ENCODE measurements at regions not wholly inside any gene's neighbourhood (a gene's known extent, or its start where the extent isn't known, plus 50 kb on each side); places are given as distances from the start of the nearest gene placed in this dataset.
"Not testable (repeated sequence)": the region's sequence is repeated elsewhere in the genome, so short reads cannot be mapped to it uniquely, and the experiment has no call there.

GRCh38 chr20:48024539-48024938 is 239.3 kb upstream of the SULF2 start:
- Histone ChIP-seq H3K27me3 (ENCODE audit: control insufficient read depth in 1 of 2, insufficient read depth in 2 of 2, low read length in 1 of 2) (no peaks in the 10 kb centered on the region), H3K9me3 (ENCODE audit: control insufficient read depth, low read length) (no peaks in the 10 kb centered on the region), H3K36me3 (ENCODE audit: control insufficient read depth in 1 of 2, insufficient read depth in 2 of 2, low read length in 1 of 2) (no peaks in the 10 kb centered on the region), H3K4me3 (ENCODE audit: low read length in 2 of 2) (no peak overlapping the region), H3K27ac (ENCODE audit: low read depth in 1 of 2, low read length in 2 of 2) (no peak overlapping the region), H3K4me1 (ENCODE audit: control insufficient read depth in 1 of 2, insufficient read depth in 2 of 2, low read length in 2 of 2) (no peaks in the 10 kb centered on the region)
- intact Hi-C loops (cut with DNase I) = no loop called here
- no peak for ATAC-seq (ENCODE audit: low FRiP score)
- DNase-seq = no peak
- 79 to 95% methylated on average over 3 of the region's 3 CpGs for WGBS, 2 donors

- ATAC-seq (ENCODE audit: low FRiP score); intact Hi-C loops (cut with DNase I); H3K4me1 ChIP-seq (ENCODE audit: control insufficient read depth in 1 of 2, insufficient read depth in 2 of 2, low read length in 2 of 2); H3K9me3 ChIP-seq (ENCODE audit: control insufficient read depth, low read length); H3K27ac ChIP-seq (ENCODE audit: low read depth in 1 of 2, low read length in 2 of 2); DNase-seq; H3K36me3 ChIP-seq (ENCODE audit: control insufficient read depth in 1 of 2, insufficient read depth in 2 of 2, low read length in 1 of 2); H3K4me3 ChIP-seq (ENCODE audit: low read length in 2 of 2); H3K27me3 ChIP-seq (ENCODE audit: control insufficient read depth in 1 of 2, insufficient read depth in 2 of 2, low read length in 1 of 2): not testable (repeated sequence)
- WGBS, 2 donors = 90 to 91% methylated on average over 6 of the region's 6 CpGs
Observed at GRCh38 chr20:48020696-48021095, 235.4 kb upstream of the SULF2 start.

- Histone ChIP-seq H3K27ac (ENCODE audit: low read depth in 1 of 2, low read length in 2 of 2) (no peak overlapping the region), H3K36me3 (ENCODE audit: control insufficient read depth in 1 of 2, insufficient read depth in 2 of 2, low read length in 1 of 2) (no peaks in the 10 kb centered on the region), H3K4me1 (ENCODE audit: control insufficient read depth in 1 of 2, insufficient read depth in 2 of 2, low read length in 2 of 2) (no peaks in the 10 kb centered on the region), H3K9me3 (ENCODE audit: control insufficient read depth, low read length) (no peaks in the 10 kb centered on the region), H3K4me3 (ENCODE audit: low read length in 2 of 2) (no peak overlapping the region), H3K27me3 (ENCODE audit: control insufficient read depth in 1 of 2, insufficient read depth in 2 of 2, low read length in 1 of 2) (no peaks in the 10 kb centered on the region)
- DNase-seq (no peak), ATAC-seq (ENCODE audit: low FRiP score) (no peak)
- 85 to 90% methylated on average over 6 of the region's 6 CpGs for WGBS, 2 donors
- intact Hi-C loops (cut with DNase I) = no loop called here
Observed at GRCh38 chr20:48019940-48020339, 234.7 kb upstream of the SULF2 start.

GRCh38 chr20:48019496-48019895 is 234.2 kb upstream of the SULF2 start:
- DNase-seq (no peak), ATAC-seq (ENCODE audit: low FRiP score) (no peak)
- WGBS, 2 donors = 92 to 93% methylated on average over 4 of the region's 4 CpGs
- Histone ChIP-seq H3K27me3 (ENCODE audit: control insufficient read depth in 1 of 2, insufficient read depth in 2 of 2, low read length in 1 of 2) (no peaks in the 10 kb centered on the region), H3K36me3 (ENCODE audit: control insufficient read depth in 1 of 2, insufficient read depth in 2 of 2, low read length in 1 of 2) (no peaks in the 10 kb centered on the region), H3K4me3 (ENCODE audit: low read length in 2 of 2) (no peak overlapping the region), H3K9me3 (ENCODE audit: control insufficient read depth, low read length) (no peaks in the 10 kb centered on the region), H3K4me1 (ENCODE audit: control insufficient read depth in 1 of 2, insufficient read depth in 2 of 2, low read length in 2 of 2) (no peaks in the 10 kb centered on the region), H3K27ac (ENCODE audit: low read depth in 1 of 2, low read length in 2 of 2) (no peak overlapping the region)
- intact Hi-C loops (cut with DNase I) = no loop called here

GRCh38 chr20:48018851-48019250 is 233.6 kb upstream of the SULF2 start:
- DNase-seq; H3K27me3 ChIP-seq (ENCODE audit: control insufficient read depth in 1 of 2, insufficient read depth in 2 of 2, low read length in 1 of 2); intact Hi-C loops (cut with DNase I); H3K36me3 ChIP-seq (ENCODE audit: control insufficient read depth in 1 of 2, insufficient read depth in 2 of 2, low read length in 1 of 2); H3K9me3 ChIP-seq (ENCODE audit: control insufficient read depth, low read length); H3K4me1 ChIP-seq (ENCODE audit: control insufficient read depth in 1 of 2, insufficient read depth in 2 of 2, low read length in 2 of 2); H3K4me3 ChIP-seq (ENCODE audit: low read length in 2 of 2); H3K27ac ChIP-seq (ENCODE audit: low read depth in 1 of 2, low read length in 2 of 2); ATAC-seq (ENCODE audit: low FRiP score): not testable (repeated sequence)
- 69 to 70% methylated on average over 6 of the region's 6 CpGs for WGBS, 2 donors

GRCh38 chr20:48017992-48018391 is 232.7 kb upstream of the SULF2 start:
- intact Hi-C loops (cut with DNase I) = no loop called here

GRCh38 chr20:48017509-48017908 is 232.2 kb upstream of the SULF2 start:
- Histone ChIP-seq H3K27me3 (ENCODE audit: control insufficient read depth in 1 of 2, insufficient read depth in 2 of 2, low read length in 1 of 2) (no peaks in the 10 kb centered on the region), H3K4me1 (ENCODE audit: control insufficient read depth in 1 of 2, insufficient read depth in 2 of 2, low read length in 2 of 2) (no peaks in the 10 kb centered on the region), H3K27ac (ENCODE audit: low read depth in 1 of 2, low read length in 2 of 2) (no peak overlapping the region), H3K4me3 (ENCODE audit: low read length in 2 of 2) (no peak overlapping the region), H3K9me3 (ENCODE audit: control insufficient read depth, low read length) (no peaks in the 10 kb centered on the region), H3K36me3 (ENCODE audit: control insufficient read depth in 1 of 2, insufficient read depth in 2 of 2, low read length in 1 of 2) (no peaks in the 10 kb centered on the region)
- intact Hi-C loops (cut with DNase I) = no loop called here
- 72 to 81% methylated on average over 2 of the region's 2 CpGs for WGBS, 2 donors
- ATAC-seq (ENCODE audit: low FRiP score) (no peak), DNase-seq (no peak)

More at GRCh38 chr20:48017992-48018391, 232.7 kb upstream of the SULF2 start:
- ATAC-seq (ENCODE audit: low FRiP score) (no peak), DNase-seq (no peak)
- no peak overlapping the region for H3K4me3 ChIP-seq (ENCODE audit: low read length in 2 of 2)
- H3K4me1 ChIP-seq (ENCODE audit: control insufficient read depth in 1 of 2, insufficient read depth in 2 of 2, low read length in 2 of 2) = no peaks in the 10 kb centered on the region
- H3K27me3 ChIP-seq (ENCODE audit: control insufficient read depth in 1 of 2, insufficient read depth in 2 of 2, low read length in 1 of 2) = no peaks in the 10 kb centered on the region
- H3K27ac ChIP-seq (ENCODE audit: low read depth in 1 of 2, low read length in 2 of 2) = no peak overlapping the region
- WGBS, 2 donors = 69 to 96% methylated on average over 4 of the region's 4 CpGs
- no peaks in the 10 kb centered on the region for H3K36me3 ChIP-seq (ENCODE audit: control insufficient read depth in 1 of 2, insufficient read depth in 2 of 2, low read length in 1 of 2)
- H3K9me3 ChIP-seq (ENCODE audit: control insufficient read depth, low read length) = no peaks in the 10 kb centered on the region

GRCh38 chr20:48015943-48016723 is 230.9 kb upstream of the SULF2 start:
- 55 to 69% methylated on average over 11 of the region's 11 CpGs for WGBS, 2 donors
- no peak overlapping the region for H3K27ac ChIP-seq (ENCODE audit: low read depth in 1 of 2, low read length in 2 of 2)
- no peaks in the 10 kb centered on the region for H3K27me3 ChIP-seq (ENCODE audit: control insufficient read depth in 1 of 2, insufficient read depth in 2 of 2, low read length in 1 of 2)
- DNase-seq (no peak), ATAC-seq (ENCODE audit: low FRiP score) (no peak)
- intact Hi-C loops (cut with DNase I) = no loop called here
- no peaks in the 10 kb centered on the region for H3K36me3 ChIP-seq (ENCODE audit: control insufficient read depth in 1 of 2, insufficient read depth in 2 of 2, low read length in 1 of 2)
- no peak overlapping the region for H3K4me3 ChIP-seq (ENCODE audit: low read length in 2 of 2)
- H3K9me3 ChIP-seq (ENCODE audit: control insufficient read depth, low read length) = peaks cover 2% of the 10 kb centered on the region
- no peaks in the 10 kb centered on the region for H3K4me1 ChIP-seq (ENCODE audit: control insufficient read depth in 1 of 2, insufficient read depth in 2 of 2, low read length in 2 of 2)

- H3K27ac ChIP-seq (ENCODE audit: low read depth in 1 of 2, low read length in 2 of 2) = no peak overlapping the region
Observed at GRCh38 chr20:48015141-48015910, 230.0 kb upstream of the SULF2 start.

More at GRCh38 chr20:48015141-48015910, 230.0 kb upstream of the SULF2 start:
- DNase-seq (no peak), ATAC-seq (ENCODE audit: low FRiP score) (no peak)
- H3K4me3 ChIP-seq (ENCODE audit: low read length in 2 of 2) = no peak overlapping the region
- no peaks in the 10 kb centered on the region for H3K4me1 ChIP-seq (ENCODE audit: control insufficient read depth in 1 of 2, insufficient read depth in 2 of 2, low read length in 2 of 2)
- no peaks in the 10 kb centered on the region for H3K27me3 ChIP-seq (ENCODE audit: control insufficient read depth in 1 of 2, insufficient read depth in 2 of 2, low read length in 1 of 2)
- H3K36me3 ChIP-seq (ENCODE audit: control insufficient read depth in 1 of 2, insufficient read depth in 2 of 2, low read length in 1 of 2) = no peaks in the 10 kb centered on the region
- intact Hi-C loops (cut with DNase I) = no loop called here
- H3K9me3 ChIP-seq (ENCODE audit: control insufficient read depth, low read length) = peaks cover 2% of the 10 kb centered on the region
- 72 to 82% methylated on average over 8 of the region's 8 CpGs for WGBS, 2 donors

Data from aorta (tissue), 5 donors.